Parathyroid adenoma (tissue), 2 donors: ENCODE measurements at regions not wholly inside any gene's neighbourhood (a gene's known extent, or its start where the extent isn't known, plus 50 kb on each side); places are given as distances from the start of the nearest gene placed in this dataset.

Experiments used
- H2AFZ ChIP-seq: fragments of 300-600 bp; sonication (generic); one replicate; pipeline ENCODE4 v1.7.0; 2017; ENCODE audit warnings: antibody characterized with exemption, mild to moderate bottlenecking
- H3K27ac ChIP-seq: fragments of 300-600 bp; sonication (generic); one replicate; pipeline ENCODE4 v1.7.0; 2017
- H3K27me3 ChIP-seq: fragments of 300-600 bp; sonication (generic); one replicate; pipeline ENCODE4 v1.7.0; 2017; ENCODE audit warnings: low read length; ENCODE audit not compliant: control insufficient read depth, insufficient read depth
- H3K36me3 ChIP-seq: fragments of 300-600 bp; sonication (generic); one replicate; pipeline ENCODE4 v1.7.0; 2017; ENCODE audit warnings: low read length; ENCODE audit not compliant: control insufficient read depth, insufficient read depth
- H3K4me1 ChIP-seq: fragments of 300-600 bp; sonication (generic); one replicate; pipeline ENCODE4 v1.7.0; 2017; ENCODE audit warnings: control low read depth
- H3K4me2 ChIP-seq: fragments of 300-600 bp; sonication (generic); one replicate; pipeline ENCODE4 v1.7.0; 2017; ENCODE audit warnings: low read length
- H3K4me3 ChIP-seq: fragments of 300-600 bp; sonication (generic); one replicate; pipeline ENCODE4 v1.7.0; 2017; ENCODE audit warnings: low read depth, low read length
- H3K79me2 ChIP-seq: fragments of 300-600 bp; sonication (generic); one replicate; pipeline ENCODE4 v1.7.0; 2017; ENCODE audit warnings: control low read depth
- H3K9ac ChIP-seq: fragments of 300-600 bp; sonication (generic); one replicate; pipeline ENCODE4 v1.7.0; 2017; ENCODE audit warnings: mild to moderate bottlenecking
- H3K9me3 ChIP-seq: fragments of 300-600 bp; sonication (generic); one replicate; pipeline ENCODE4 v1.7.0; 2017; ENCODE audit warnings: low read length; ENCODE audit not compliant: control insufficient read depth
- TF ChIP-seq, protein P1 (sequence below): fragments of 300-600 bp; sonication (generic); IDR thresholded peaks from one replicate; pipeline ENCODE4 v1.7.0; 2017; ENCODE audit warnings: antibody characterized with exemption, mild to moderate bottlenecking
- donor health status: primary hyperparathyroidism.

DNA sequence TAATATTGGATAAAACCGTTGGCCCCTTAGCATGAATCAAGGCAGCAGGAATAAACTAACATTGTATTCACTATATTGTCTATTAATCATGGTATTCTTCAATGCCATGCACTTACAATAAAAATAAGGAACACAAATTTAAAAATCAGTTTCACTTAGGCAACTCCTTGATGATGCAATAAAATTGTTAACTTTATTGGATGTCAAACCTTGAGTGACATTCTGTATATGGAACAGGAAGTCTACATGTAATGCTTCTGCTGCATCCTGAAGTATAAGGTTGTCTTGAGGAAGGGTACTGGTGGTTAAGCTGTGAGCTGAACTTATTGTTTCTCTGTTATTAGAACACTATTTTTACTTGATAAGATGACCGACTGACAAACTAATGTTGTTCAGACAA lies 605.5 kb downstream of the SATB2 start:
- TF ChIP-seq, protein P1, sequence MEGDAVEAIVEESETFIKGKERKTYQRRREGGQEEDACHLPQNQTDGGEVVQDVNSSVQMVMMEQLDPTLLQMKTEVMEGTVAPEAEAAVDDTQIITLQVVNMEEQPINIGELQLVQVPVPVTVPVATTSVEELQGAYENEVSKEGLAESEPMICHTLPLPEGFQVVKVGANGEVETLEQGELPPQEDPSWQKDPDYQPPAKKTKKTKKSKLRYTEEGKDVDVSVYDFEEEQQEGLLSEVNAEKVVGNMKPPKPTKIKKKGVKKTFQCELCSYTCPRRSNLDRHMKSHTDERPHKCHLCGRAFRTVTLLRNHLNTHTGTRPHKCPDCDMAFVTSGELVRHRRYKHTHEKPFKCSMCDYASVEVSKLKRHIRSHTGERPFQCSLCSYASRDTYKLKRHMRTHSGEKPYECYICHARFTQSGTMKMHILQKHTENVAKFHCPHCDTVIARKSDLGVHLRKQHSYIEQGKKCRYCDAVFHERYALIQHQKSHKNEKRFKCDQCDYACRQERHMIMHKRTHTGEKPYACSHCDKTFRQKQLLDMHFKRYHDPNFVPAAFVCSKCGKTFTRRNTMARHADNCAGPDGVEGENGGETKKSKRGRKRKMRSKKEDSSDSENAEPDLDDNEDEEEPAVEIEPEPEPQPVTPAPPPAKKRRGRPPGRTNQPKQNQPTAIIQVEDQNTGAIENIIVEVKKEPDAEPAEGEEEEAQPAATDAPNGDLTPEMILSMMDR = no peak
- Histone ChIP-seq H3K9me3 (no peaks in the 10 kb centered on the region), H3K27ac (no peak overlapping the region), H3K4me2 (no peak overlapping the region), H3K4me3 (no peak overlapping the region), H3K79me2 (no peaks in the 10 kb centered on the region), H2AFZ (no peak overlapping the region), H3K36me3 (no peaks in the 10 kb centered on the region), H3K4me1 (no peaks in the 10 kb centered on the region), H3K9ac (no peak overlapping the region), H3K27me3 (no peaks in the 10 kb centered on the region)

DNA sequence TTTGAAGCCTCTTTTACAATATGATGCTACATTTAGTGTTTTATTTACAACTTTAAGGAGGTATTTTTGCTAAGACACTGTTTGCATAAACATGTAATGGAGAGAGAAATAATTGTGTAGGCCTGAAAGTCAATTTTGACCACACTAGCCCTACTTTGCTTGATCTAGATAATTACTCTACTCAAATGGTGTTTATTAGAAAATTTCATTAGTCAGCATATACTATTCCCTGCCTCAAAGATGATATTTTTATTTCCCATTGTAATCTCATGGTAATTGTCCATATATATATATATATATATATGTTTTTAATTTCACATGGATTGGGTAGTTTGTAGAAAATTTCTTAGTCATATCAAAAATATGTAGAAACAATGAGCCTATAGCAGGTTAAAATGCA lies 632.2 kb downstream of the SATB2 start:
- no peaks in the 10 kb centered on the region for H3K9me3 ChIP-seq
- no peaks in the 10 kb centered on the region for H3K36me3 ChIP-seq
- H3K4me3 ChIP-seq = no peak overlapping the region
- H3K4me1 ChIP-seq = no peaks in the 10 kb centered on the region
- no peak overlapping the region for H3K9ac ChIP-seq
- H3K27ac ChIP-seq = no peak overlapping the region
- no peaks in the 10 kb centered on the region for H3K27me3 ChIP-seq
- no peak overlapping the region for H3K4me2 ChIP-seq
- TF ChIP-seq, protein P1 = no peak
- H2AFZ ChIP-seq = no peak overlapping the region
- H3K79me2 ChIP-seq = no peaks in the 10 kb centered on the region

DNA sequence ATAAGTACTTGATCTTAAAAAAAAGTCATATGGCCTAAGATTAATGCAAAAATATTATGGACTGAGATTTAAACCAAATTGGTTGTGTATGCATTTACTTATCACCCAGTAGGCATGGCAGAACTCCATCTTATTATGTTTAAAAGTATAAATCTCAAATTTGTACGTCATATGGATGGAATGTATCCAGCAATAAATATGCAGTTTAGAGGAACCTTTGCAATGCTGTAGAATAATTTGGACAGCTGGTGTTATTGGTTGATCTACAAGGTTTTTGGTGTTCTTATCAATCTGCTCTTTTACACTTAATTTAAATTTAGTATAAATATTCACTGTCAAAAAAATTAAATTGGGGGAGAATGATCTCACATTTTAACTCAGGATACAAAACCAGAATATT lies 640.2 kb downstream of the SATB2 start:
- Histone ChIP-seq H3K4me2 (no peak overlapping the region), H3K27ac (no peak overlapping the region), H3K9me3 (no peaks in the 10 kb centered on the region), H3K4me1 (no peaks in the 10 kb centered on the region), H3K79me2 (no peaks in the 10 kb centered on the region), H3K4me3 (no peak overlapping the region), H2AFZ (no peak overlapping the region), H3K9ac (no peak overlapping the region), H3K27me3 (no peaks in the 10 kb centered on the region), H3K36me3 (no peaks in the 10 kb centered on the region)
- TF ChIP-seq, protein P1 = no peak

DNA sequence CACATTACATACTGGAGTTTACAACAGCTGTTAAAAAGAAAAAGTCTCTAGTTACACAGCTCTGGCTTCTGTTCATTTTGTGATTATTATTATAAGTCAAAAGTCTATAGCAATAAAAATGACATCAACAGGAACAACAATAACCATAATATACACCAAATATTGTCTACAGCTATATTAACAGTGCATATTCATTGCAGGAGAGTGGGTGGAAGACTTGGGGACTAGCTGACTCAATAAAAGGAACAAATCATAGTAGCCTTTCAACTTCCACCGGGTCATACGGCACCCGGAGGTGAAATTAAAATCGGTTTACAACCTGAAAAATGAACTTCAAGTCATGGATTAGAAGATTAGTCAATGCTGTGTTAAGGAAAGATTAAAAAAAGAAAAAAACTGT lies 642.1 kb downstream of the SATB2 start:
- TF ChIP-seq, protein P1 = no peak
- Histone ChIP-seq H3K4me2 (no peak overlapping the region), H3K9ac (no peak overlapping the region), H3K27ac (no peak overlapping the region), H3K4me1 (no peaks in the 10 kb centered on the region), H3K79me2 (no peaks in the 10 kb centered on the region), H3K27me3 (no peaks in the 10 kb centered on the region), H3K4me3 (no peak overlapping the region), H3K9me3 (no peaks in the 10 kb centered on the region), H2AFZ (no peak overlapping the region), H3K36me3 (no peaks in the 10 kb centered on the region)

DNA sequence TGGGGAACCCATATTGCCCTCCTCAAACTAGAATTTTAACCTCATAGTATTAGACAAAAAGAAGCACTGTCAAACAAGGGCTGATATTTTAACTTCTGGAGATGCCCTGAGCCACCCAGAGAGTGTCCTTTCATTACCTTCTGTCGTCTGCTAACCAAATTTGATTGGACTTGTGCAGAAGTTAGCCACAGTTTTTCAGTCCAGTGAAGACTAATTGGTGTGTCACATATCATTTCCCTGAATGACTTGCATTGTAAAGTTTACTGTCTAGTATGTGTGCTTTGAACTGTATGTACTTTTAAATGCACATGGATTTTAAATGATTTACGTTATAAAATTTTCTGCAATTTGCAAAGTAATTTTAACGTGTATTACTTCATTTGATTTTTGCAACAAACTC lies 646.5 kb downstream of the SATB2 start:
- H2AFZ ChIP-seq = no peak overlapping the region
- H3K9ac ChIP-seq = no peak overlapping the region
- no peak overlapping the region for H3K27ac ChIP-seq
- H3K4me3 ChIP-seq = no peak overlapping the region
- no peak overlapping the region for H3K4me2 ChIP-seq
- H3K4me1 ChIP-seq = no peaks in the 10 kb centered on the region
- H3K9me3 ChIP-seq = no peaks in the 10 kb centered on the region
- TF ChIP-seq, protein P1 = no peak
- H3K27me3 ChIP-seq = no peaks in the 10 kb centered on the region
- H3K79me2 ChIP-seq = no peaks in the 10 kb centered on the region
- H3K36me3 ChIP-seq = no peaks in the 10 kb centered on the region
